GM23338 (cell line): ENCODE measurements at regions not wholly inside any gene's neighbourhood (a gene's known extent, or its start where the extent isn't known, plus 50 kb on each side); places are given as distances from the start of the nearest gene placed in this dataset.

ENCODE experiments used
- CREB1 ChIP-seq: fragments of 250-450 bp; sonication (Bioruptor Pico); IDR thresholded peaks from 2 replicates; pipeline ENCODE4 v1.5.0; 2020; ENCODE audit warnings: low read depth, mild to moderate bottlenecking, moderate library complexity
- CTCF ChIP-seq, 2 experiments: fragments of 200-600 bp in 1 of 2; sonication (generic) in 1 of 2; conservative IDR thresholded peaks; 2 replicates each; pipeline versions ENCODE4 v1.5.1 to v1.6.1; 2016 to 2017; ENCODE audit warnings: antibody characterized with exemption in 2 of 2, low read depth in 2 of 2, mild to moderate bottlenecking in 2 of 2, moderate library complexity in 1 of 2
- EZH2 ChIP-seq: fragments of 200-600 bp; sonication (generic); IDR thresholded peaks from one replicate; pipeline ENCODE4 v1.8.0; 2017; ENCODE audit warnings: antibody characterized with exemption, mild to moderate bottlenecking, low read depth; ENCODE audit not compliant: unreplicated experiment
- EZH2phosphoT487 ChIP-seq: fragments of 200-600 bp; sonication (generic); IDR thresholded peaks from one replicate; pipeline ENCODE4 v1.8.1; 2018; ENCODE audit warnings: antibody characterized with exemption; ENCODE audit not compliant: unreplicated experiment
- POLR2AphosphoS5 ChIP-seq: IDR thresholded peaks from 2 replicates; pipeline ENCODE4 v1.6.1; 2016; ENCODE audit warnings: antibody characterized with exemption, low read depth
- REST ChIP-seq: IDR thresholded peaks from one replicate; pipeline ENCODE4 v1.6.1; 2018; ENCODE audit warnings: antibody characterized with exemption; ENCODE audit not compliant: unreplicated experiment

- TF ChIP-seq CTCF (conservative IDR thresholded peaks at IDR 0.05; ENCODE audit: low read depth in 2 of 2) (no peak), EZH2 (no peak), POLR2AphosphoS5 (no peak), EZH2phosphoT487 (no peak), CREB1 (no peak), REST (no peak)
These were observed 152.0 kb upstream of the EDNRA start for GRCh38 chr4:147328756-147329446.
